ENCODE measurements at regions not wholly inside any gene's neighbourhood (a gene's known extent, or its start where the extent isn't known, plus 50 kb on each side); places are given as distances from the start of the nearest gene placed in this dataset.

DNA sequence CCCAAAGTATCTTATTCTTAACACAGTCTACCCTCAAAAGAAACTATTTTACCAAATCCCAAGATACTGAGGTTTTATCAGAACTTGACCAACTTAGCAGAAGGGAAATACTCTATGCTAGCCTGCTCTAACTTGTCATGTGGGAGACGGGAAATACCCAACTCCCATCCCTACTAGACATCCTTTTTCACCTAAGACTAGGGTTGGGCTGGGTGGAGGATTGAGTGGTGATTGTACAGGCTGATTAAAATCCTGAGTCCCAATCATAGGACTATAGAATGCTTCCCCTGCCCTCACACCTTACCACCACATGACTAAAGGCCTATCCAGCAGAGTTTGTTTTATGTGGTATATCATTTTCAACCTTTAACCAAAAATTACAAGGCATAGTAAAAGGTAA is 786.5 kb downstream of the TAF11L14 start:
- TF ChIP-seq POLR2AphosphoS5 (IDR thresholded peaks at IDR 0.05; ENCODE audit: low read depth, low read length) (no peak), GLI4 (CRISPR knock-in tag; IDR thresholded peaks at IDR 0.05; ENCODE audit: borderline replicate concordance) (no peak), ZBTB33 (CRISPR knock-in tag; IDR thresholded peaks at IDR 0.05) (no peak), MYC (CRISPR knock-in tag; IDR thresholded peaks at IDR 0.05; ENCODE audit: borderline replicate concordance) (no peak), ZBTB7A (CRISPR knock-in tag; IDR thresholded peaks at IDR 0.05) (no peak), FOXA1 (IDR thresholded peaks at IDR 0.05) (no peak), FOXA1 (CRISPR knock-in tag; IDR thresholded peaks at IDR 0.05) (no peak), ZNF362 (CRISPR knock-in tag; IDR thresholded peaks at IDR 0.05; ENCODE audit: borderline replicate concordance) (no peak), ZNF746 (CRISPR knock-in tag; IDR thresholded peaks at IDR 0.05) (no peak), ZNF792 (CRISPR knock-in tag; IDR thresholded peaks at IDR 0.05) (no peak), KAT7 (CRISPR knock-in tag; IDR thresholded peaks at IDR 0.05; ENCODE audit: borderline replicate concordance) (no peak), JUN (CRISPR knock-in tag; IDR thresholded peaks at IDR 0.05) (no peak)
- TF ChIP-seq, protein P1, sequence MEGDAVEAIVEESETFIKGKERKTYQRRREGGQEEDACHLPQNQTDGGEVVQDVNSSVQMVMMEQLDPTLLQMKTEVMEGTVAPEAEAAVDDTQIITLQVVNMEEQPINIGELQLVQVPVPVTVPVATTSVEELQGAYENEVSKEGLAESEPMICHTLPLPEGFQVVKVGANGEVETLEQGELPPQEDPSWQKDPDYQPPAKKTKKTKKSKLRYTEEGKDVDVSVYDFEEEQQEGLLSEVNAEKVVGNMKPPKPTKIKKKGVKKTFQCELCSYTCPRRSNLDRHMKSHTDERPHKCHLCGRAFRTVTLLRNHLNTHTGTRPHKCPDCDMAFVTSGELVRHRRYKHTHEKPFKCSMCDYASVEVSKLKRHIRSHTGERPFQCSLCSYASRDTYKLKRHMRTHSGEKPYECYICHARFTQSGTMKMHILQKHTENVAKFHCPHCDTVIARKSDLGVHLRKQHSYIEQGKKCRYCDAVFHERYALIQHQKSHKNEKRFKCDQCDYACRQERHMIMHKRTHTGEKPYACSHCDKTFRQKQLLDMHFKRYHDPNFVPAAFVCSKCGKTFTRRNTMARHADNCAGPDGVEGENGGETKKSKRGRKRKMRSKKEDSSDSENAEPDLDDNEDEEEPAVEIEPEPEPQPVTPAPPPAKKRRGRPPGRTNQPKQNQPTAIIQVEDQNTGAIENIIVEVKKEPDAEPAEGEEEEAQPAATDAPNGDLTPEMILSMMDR (CRISPR knock-in tag; IDR thresholded peaks at IDR 0.05) = no peak
- TF ChIP-seq, protein P2, sequence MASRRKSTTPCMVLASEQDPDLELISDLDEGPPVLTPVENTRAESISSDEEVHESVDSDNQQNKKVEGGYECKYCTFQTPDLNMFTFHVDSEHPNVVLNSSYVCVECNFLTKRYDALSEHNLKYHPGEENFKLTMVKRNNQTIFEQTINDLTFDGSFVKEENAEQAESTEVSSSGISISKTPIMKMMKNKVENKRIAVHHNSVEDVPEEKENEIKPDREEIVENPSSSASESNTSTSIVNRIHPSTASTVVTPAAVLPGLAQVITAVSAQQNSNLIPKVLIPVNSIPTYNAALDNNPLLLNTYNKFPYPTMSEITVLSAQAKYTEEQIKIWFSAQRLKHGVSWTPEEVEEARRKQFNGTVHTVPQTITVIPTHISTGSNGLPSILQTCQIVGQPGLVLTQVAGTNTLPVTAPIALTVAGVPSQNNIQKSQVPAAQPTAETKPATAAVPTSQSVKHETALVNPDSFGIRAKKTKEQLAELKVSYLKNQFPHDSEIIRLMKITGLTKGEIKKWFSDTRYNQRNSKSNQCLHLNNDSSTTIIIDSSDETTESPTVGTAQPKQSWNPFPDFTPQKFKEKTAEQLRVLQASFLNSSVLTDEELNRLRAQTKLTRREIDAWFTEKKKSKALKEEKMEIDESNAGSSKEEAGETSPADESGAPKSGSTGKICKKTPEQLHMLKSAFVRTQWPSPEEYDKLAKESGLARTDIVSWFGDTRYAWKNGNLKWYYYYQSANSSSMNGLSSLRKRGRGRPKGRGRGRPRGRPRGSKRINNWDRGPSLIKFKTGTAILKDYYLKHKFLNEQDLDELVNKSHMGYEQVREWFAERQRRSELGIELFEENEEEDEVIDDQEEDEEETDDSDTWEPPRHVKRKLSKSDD (CRISPR knock-in tag; IDR thresholded peaks at IDR 0.05; ENCODE audit: low read depth) = no peak
- TF ChIP-seq, protein P3, sequence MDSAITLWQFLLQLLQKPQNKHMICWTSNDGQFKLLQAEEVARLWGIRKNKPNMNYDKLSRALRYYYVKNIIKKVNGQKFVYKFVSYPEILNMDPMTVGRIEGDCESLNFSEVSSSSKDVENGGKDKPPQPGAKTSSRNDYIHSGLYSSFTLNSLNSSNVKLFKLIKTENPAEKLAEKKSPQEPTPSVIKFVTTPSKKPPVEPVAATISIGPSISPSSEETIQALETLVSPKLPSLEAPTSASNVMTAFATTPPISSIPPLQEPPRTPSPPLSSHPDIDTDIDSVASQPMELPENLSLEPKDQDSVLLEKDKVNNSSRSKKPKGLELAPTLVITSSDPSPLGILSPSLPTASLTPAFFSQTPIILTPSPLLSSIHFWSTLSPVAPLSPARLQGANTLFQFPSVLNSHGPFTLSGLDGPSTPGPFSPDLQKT (CRISPR knock-in tag; IDR thresholded peaks at IDR 0.05; ENCODE audit: borderline replicate concordance) = no peak

Measured in HepG2 (cell line).